ENCODE measurements at regions not wholly inside any gene's neighbourhood (a gene's known extent, or its start where the extent isn't known, plus 50 kb on each side); places are given as distances from the start of the nearest gene placed in this dataset.
A peak's percentile ranks its signal among the peaks of the same experiment; 100 is the strongest.

DNA sequence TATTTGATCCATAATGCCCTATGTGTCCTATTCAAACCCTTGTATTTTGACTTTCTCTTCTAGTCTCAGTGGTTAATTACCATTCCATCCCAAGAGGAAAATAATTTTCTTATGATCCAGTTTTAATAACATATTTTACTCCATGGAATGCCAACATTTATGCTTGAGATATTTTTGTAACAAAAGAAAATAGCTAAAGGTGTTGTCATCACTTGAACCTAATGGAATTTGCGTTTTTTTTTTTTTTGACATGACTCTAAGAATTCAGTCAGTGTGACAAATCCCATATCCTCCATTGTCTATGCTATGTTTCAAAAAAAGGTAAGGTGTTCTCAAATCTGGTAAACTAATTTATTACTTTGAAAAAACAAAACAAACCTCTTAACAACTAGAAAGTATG, 324.1 kb upstream of the ADAMTS5 start:
- no peak overlapping the region for H3K27ac Mint-ChIP-seq
- H3K4me3 Mint-ChIP-seq: no peak overlapping the region
- no peaks in the 10 kb centered on the region for H3K4me1 Mint-ChIP-seq
- no peaks in the 10 kb centered on the region for H3K36me3 Mint-ChIP-seq
- H3K27me3 Mint-ChIP-seq: no peaks in the 10 kb centered on the region
- peaks cover 13% of the 10 kb centered on the region for H3K9me3 Mint-ChIP-seq

DNA sequence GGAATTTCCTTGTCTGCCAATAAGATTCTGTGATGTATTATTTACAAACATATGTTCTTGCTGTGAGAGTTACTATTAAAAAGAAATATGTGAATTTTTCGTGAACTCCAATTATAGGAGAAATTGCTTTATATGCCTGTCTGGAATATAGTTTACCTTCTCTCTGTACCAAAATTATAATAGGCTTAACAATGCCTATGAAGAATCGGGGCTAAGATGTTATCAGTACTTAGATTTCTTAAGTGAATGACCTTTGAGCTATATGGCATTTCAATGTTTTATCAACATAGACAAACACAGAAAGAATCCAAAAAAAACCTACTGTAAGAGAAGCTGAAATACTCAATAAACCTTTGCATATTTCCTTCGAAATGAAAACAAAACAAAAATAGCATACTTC, 323.1 kb upstream of the ADAMTS5 start:
- Mint-ChIP-seq H3K4me3 (no peak overlapping the region), H3K27ac (no peak overlapping the region), H3K36me3 (no peaks in the 10 kb centered on the region), H3K4me1 (no peaks in the 10 kb centered on the region), H3K27me3 (no peaks in the 10 kb centered on the region), H3K9me3 (peaks cover 13% of the 10 kb centered on the region)

DNA sequence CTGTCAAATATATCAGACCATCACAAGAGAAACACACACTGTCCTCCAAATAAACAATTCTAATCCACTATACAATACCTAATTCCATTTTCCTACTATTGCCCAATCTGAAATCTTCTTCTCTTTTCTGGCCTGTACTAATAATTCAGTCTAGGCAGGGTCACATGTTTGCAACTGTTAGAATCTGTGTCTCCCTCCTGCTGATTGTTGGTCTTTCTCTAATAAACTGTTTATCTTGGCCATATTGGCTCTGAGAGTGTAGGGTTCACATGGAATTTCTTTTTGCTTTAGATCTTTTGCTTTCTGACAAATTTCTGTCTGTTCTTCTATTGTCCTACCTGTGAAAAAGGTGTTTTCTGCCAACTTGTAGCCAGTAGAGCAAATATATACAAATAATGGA, 319.9 kb upstream of the ADAMTS5 start:
- Mint-ChIP-seq H3K4me3 (no peak overlapping the region), H3K4me1 (no peaks in the 10 kb centered on the region), H3K36me3 (no peaks in the 10 kb centered on the region), H3K27me3 (no peaks in the 10 kb centered on the region), H3K9me3 (peaks cover 15% of the 10 kb centered on the region), H3K27ac (no peak overlapping the region)

DNA sequence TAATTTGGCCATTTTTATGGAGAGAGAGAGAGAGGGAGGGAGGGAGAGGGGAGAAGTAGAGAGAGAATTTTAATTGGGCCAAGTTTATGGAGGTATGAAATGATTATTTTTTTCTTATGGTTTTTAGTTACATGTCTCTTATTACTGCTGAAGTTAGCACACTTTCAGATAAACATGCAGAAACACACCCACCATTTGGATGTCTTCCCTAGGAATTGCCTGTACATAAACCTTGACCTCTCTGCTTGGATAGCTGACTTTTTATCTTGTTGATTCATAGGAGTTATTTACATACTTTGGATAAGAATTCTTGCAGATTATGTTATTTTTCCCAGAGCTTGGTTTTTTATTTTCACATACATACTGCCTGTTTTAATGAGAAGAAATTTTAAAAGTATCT, 310.2 kb upstream of the ADAMTS5 start:
- H3K4me3 Mint-ChIP-seq: no peak overlapping the region

DNA sequence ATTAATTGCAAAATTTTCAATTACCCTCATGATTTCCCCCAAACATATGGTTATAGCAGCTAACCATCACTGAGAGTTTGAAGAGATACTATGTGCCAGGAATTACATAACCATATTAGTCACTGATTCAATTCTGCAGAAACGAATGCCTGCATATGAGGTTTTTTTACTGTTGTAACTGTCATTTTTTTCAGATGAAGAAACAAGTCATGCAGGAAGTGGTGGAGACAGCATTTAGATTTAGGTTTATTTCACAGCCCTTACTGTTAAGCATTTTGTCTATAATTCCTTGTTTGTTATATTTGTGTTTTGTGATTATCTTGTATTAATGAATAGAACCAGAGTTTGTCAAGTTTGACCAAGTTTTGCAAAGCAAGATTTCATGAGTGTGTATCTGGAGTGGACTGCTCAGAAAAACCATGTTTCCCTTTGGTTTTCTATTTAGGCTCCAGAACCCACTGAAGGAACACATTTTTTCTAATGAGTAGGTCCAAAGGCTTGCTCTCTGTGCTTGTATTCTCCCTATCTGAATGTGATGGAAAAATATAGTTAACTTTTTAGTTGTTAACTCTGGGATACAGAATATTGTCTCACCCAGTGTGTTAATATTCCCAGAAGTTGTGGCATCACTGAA, 308.5 kb upstream of the ADAMTS5 start:
- H3K4me3 Mint-ChIP-seq: no peak overlapping the region
- H3K27ac Mint-ChIP-seq: no peak overlapping the region
- no peaks in the 10 kb centered on the region for H3K9me3 Mint-ChIP-seq
- H3K36me3 Mint-ChIP-seq: no peaks in the 10 kb centered on the region
- no peaks in the 10 kb centered on the region for H3K4me1 Mint-ChIP-seq
- H3K27me3 Mint-ChIP-seq: no peaks in the 10 kb centered on the region

More for the DNA sequence above, 310.2 kb upstream of the ADAMTS5 start:
- no peaks in the 10 kb centered on the region for H3K36me3 Mint-ChIP-seq
- H3K27me3 Mint-ChIP-seq: no peaks in the 10 kb centered on the region
- H3K9me3 Mint-ChIP-seq: peaks cover 2% of the 10 kb centered on the region
- H3K4me1 Mint-ChIP-seq: no peaks in the 10 kb centered on the region
- no peak overlapping the region for H3K27ac Mint-ChIP-seq

DNA sequence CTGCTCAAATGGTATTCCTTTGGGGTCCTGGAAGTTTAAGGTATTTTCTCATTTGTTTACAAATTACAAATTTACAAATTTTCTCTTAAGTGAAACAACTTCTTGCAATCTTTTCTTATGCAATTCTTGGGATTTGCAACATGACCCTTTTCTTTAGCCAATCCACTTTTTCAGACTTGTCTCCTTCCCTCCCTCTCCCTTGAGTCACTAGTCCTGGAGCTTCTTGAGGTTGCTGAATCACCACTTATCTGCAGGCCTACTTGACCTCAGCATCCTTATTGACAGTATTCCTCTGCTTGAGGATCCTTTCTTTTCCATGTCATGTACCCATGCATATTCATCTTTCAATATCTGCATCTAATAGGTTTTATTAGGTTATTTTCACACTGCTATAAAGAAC, 302.8 kb upstream of the ADAMTS5 start:
- Mint-ChIP-seq H3K27ac (no peak overlapping the region), H3K4me3 (no peak overlapping the region), H3K9me3 (no peaks in the 10 kb centered on the region), H3K4me1 (no peaks in the 10 kb centered on the region), H3K36me3 (no peaks in the 10 kb centered on the region), H3K27me3 (no peaks in the 10 kb centered on the region)

DNA sequence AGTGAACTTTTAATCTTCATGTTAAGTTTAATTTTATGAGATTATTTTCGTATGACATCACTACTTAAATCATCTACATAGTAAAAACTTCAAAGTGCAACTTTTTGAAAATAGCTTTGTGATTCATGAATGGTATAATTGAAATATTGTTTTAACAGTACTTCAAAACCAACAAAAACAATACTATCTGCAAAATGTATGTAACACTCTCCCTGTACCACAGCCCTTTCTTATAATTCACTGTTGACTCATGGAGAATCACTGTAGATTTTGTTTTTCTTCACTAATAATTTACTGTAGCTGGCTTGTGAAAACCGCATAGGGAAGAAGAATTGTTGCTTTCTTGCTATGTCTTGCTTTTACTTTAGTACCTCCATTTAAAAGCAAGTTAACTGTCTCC, 301.4 kb upstream of the ADAMTS5 start:
- Mint-ChIP-seq H3K9me3 (no peaks in the 10 kb centered on the region), H3K27ac (no peak overlapping the region)

DNA sequence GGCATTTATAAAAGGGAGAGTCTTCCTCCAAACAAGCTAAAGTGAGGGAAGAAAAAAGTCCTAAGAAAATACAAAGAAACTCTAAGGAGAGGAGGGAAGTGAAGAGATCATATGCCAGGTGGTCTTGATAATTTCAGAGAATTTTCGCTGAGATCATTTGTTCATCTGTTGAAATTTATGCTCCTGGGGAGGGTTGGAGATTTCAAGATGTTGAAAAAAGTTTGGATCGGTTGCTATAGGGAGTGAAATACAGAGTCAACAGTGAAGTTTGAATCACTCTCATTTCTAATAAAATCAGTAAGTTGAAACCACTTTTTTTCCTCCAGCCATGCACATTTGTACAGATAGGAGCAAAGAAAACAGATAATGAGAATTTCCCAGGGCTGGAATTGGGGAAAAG, 299.1 kb upstream of the ADAMTS5 start:
- Mint-ChIP-seq H3K27me3 (no peaks in the 10 kb centered on the region), H3K27ac (no peak overlapping the region), H3K4me3 (no peak overlapping the region), H3K36me3 (no peaks in the 10 kb centered on the region), H3K9me3 (no peaks in the 10 kb centered on the region), H3K4me1 (no peaks in the 10 kb centered on the region)

More for the DNA sequence above, 301.4 kb upstream of the ADAMTS5 start:
- H3K27me3 Mint-ChIP-seq: no peaks in the 10 kb centered on the region
- H3K4me1 Mint-ChIP-seq: no peaks in the 10 kb centered on the region
- H3K36me3 Mint-ChIP-seq: no peaks in the 10 kb centered on the region
- H3K4me3 Mint-ChIP-seq: no peak overlapping the region

DNA sequence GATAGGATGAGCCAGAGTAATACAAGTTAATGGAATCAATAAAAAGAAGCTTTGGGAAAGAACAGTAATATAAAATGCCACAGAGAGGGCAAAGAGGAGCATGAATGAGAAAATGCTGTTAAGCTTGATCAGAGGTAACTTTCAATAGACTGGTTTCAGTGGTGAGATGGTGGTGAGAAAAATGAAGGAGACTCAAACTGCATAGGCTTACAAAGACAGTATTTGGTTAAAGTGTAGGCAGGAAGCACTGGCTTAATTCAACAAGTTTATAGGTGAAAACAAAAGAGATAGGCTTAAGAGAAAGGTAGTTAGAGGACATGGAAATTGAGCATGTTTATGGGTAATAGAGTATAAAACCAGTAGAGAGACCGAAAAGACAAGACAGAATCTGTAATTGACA, 298.6 kb upstream of the ADAMTS5 start:
- Mint-ChIP-seq H3K9me3 (no peaks in the 10 kb centered on the region), H3K36me3 (no peaks in the 10 kb centered on the region), H3K27ac (no peak overlapping the region), H3K27me3 (no peaks in the 10 kb centered on the region), H3K4me3 (no peak overlapping the region), H3K4me1 (no peaks in the 10 kb centered on the region)

DNA sequence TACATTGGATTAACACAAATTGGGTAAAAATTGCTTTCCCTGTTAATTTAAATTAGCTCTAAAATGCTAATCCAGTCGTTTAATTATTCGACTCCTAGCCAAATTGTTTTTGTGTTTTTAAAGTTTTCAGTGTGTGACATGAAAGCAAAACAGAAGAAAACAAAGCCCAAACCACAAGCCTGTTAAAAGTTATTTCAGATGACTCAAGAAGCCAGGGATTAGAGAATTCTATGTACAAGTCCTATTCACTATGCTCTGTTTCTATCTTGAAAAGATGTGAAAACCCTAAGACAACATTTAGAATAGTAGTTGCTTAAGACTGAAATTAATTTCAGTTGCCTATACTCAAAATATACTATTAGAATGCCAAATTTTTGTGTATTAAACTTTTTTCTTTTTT, 294.8 kb upstream of the ADAMTS5 start:
- no peaks in the 10 kb centered on the region for H3K4me1 Mint-ChIP-seq

DNA sequence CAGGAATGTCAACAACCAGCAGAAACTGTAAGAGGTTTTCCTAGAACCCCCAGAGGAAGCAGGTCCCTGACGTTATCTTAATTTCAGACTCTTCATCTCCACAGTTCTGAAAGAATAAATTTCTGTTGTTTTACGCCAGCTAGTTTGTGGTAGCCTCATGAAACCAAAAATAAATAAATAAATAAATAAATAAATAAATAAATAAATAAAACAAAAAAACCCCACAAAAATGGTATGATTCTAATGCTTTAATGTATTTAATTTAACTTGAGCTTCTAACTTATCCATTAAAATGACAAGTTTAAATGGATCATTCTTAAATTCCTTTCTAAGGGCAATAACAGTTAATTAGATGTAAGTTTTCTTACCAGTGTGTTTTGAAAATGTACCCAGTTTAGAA, 293.8 kb upstream of the ADAMTS5 start:
- H3K36me3 Mint-ChIP-seq: no peaks in the 10 kb centered on the region
- H3K27me3 Mint-ChIP-seq: no peaks in the 10 kb centered on the region
- H3K9me3 Mint-ChIP-seq: no peaks in the 10 kb centered on the region
- no peak overlapping the region for H3K27ac Mint-ChIP-seq
- no peaks in the 10 kb centered on the region for H3K4me1 Mint-ChIP-seq
- H3K4me3 Mint-ChIP-seq: no peak overlapping the region

More for the DNA sequence above, 294.8 kb upstream of the ADAMTS5 start:
- Mint-ChIP-seq H3K27me3 (no peaks in the 10 kb centered on the region), H3K27ac (no peak overlapping the region), H3K9me3 (no peaks in the 10 kb centered on the region), H3K36me3 (no peaks in the 10 kb centered on the region), H3K4me3 (no peak overlapping the region)

DNA sequence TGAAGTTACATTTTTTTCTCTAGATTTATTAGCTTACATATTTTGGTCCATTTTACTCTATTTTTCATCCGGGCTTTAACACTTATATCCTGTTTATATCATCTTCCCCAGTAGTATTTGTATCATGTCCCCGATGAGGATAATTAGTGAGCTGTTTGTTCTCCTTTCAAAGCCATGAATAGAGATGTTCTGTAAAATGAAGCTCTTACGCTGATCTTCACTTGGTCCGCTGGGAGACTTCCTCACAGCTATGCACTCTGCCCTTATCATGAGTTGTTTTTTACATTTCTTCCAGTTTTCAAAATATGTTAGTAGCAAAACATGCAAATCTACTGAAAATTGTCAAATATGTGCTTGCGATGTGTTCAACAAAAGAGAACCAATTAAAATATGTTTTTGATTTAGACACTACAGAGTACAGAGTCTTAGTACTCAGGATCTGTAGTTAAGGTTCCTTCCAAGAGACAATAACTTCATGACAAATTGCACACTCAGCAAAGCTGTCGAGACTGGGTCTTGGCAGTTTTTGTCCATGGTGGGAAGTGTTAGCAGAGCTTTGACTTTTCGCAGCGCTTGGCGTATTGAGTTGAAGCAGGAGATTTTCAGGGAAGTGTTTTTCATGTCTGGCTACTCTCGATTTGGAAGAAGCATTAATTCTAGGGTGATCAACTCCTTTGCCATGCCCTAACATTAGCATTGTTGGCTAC, 292.0 kb upstream of the ADAMTS5 start:
- H3K36me3 Mint-ChIP-seq: no peaks in the 10 kb centered on the region
- no peak overlapping the region for H3K27ac Mint-ChIP-seq
- no peaks in the 10 kb centered on the region for H3K27me3 Mint-ChIP-seq
- H3K4me1 Mint-ChIP-seq: no peaks in the 10 kb centered on the region
- no peaks in the 10 kb centered on the region for H3K9me3 Mint-ChIP-seq
- H3K4me3 Mint-ChIP-seq: no peak overlapping the region

DNA sequence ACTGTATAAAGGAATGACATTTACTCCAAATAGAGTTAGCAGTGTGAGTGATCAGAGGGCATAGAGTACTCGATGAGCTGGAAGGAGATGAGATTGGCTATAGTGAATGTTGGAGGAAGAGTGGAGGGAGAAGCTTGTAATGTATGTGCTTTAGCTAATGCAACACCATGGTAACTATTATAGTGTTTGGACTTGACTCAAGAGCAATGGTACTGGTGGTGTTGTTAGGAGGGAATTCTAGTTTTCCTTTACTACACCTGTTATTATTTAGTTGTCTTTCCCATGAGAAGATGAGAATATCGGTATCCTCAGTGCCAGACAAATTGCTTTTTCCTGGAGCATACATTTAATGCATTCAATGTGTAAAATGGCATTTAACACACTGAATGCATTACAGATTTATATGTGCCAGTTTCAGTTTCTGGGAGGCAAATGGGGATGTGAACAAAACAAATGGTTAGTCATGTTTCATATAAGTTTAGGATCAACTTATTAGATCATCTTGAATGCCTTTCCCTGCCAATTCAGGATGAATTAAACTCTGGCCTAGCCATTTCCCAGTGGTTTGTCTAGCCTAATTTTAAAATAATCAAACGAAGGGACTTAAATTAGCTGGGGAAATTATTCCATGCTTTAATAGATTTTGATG, 291.1 kb upstream of the ADAMTS5 start:
- H3K27ac Mint-ChIP-seq: no peak overlapping the region
- no peaks in the 10 kb centered on the region for H3K9me3 Mint-ChIP-seq
- H3K36me3 Mint-ChIP-seq: no peaks in the 10 kb centered on the region
- H3K27me3 Mint-ChIP-seq: no peaks in the 10 kb centered on the region
- no peaks in the 10 kb centered on the region for H3K4me1 Mint-ChIP-seq
- H3K4me3 Mint-ChIP-seq: no peak overlapping the region

DNA sequence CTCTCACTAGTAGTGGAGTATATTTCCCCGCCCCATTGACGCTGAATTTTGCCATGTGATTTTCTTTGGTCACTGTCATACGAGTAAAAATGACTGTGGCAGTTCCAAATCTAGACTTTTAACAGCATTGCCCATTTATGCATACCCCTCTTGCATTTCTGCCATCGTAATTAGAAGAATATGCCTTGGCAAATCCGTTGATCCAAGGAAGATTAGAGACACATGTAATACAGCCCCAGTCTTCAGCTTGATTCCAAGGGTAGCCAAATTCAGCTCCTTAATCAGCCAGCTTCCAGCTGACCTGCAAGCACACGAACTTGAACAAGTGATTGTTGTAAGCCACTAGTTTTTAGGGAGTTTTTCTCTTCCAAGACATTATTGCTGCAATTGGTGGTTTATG, 290.3 kb upstream of the ADAMTS5 start:
- Mint-ChIP-seq H3K27ac (no peak overlapping the region), H3K4me1 (no peaks in the 10 kb centered on the region), H3K4me3 (no peak overlapping the region), H3K27me3 (no peaks in the 10 kb centered on the region), H3K36me3 (no peaks in the 10 kb centered on the region), H3K9me3 (peaks cover 2% of the 10 kb centered on the region)

DNA sequence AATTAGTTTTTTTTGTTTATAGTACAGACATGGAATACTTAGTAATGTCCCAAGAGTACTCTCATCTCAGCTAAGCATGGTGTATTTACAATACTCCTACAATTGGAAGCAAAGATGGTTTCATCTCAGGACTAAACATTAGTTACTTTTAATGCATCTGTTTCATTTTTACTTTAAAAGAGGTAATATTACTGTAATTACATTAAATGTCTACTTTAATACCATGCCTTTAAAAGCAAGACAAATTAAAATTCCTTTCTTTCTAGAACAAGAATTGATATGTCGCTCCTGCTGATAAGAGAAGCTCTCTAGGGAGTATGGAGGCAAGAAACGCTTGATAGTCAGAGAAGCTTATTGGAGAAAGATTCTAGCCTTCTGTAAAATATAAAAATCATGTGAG, 284.9 kb upstream of the ADAMTS5 start:
- H3K27me3 Mint-ChIP-seq: peaks cover 2% of the 10 kb centered on the region
- no peaks in the 10 kb centered on the region for H3K4me1 Mint-ChIP-seq
- no peak overlapping the region for H3K27ac Mint-ChIP-seq
- H3K9me3 Mint-ChIP-seq: peaks cover 8% of the 10 kb centered on the region
- H3K36me3 Mint-ChIP-seq: no peaks in the 10 kb centered on the region
- no peak overlapping the region for H3K4me3 Mint-ChIP-seq

DNA sequence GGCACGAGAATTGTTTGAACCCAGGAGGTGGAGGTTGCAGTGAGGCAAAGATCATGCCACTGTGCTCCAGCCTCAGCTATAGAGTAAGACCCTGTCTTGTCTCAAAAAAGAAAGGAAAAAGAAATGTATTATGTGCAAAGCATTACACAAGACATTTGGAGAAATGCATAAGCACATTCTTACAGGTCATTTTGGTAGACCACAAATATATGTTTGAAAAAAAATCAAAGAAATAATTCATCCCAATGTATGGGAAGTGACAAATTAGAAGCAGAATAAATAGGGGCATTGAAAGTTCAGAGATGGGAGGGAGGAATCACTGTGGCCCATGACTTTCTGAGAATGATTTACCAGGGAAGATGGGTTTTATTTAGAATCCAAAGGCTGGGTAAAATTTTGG, 283.5 kb upstream of the ADAMTS5 start:
- no peak overlapping the region for H3K4me3 Mint-ChIP-seq
- no peaks in the 10 kb centered on the region for H3K36me3 Mint-ChIP-seq
- H3K4me1 Mint-ChIP-seq: no peaks in the 10 kb centered on the region
- H3K9me3 Mint-ChIP-seq: peaks cover 15% of the 10 kb centered on the region
- H3K27me3 Mint-ChIP-seq: peaks cover 2% of the 10 kb centered on the region
- peak overlapping the region; percentile 35 for H3K27ac Mint-ChIP-seq

All from activated naive CD4-positive, alpha-beta T cell treated with anti-CD3 and anti-CD28 coated beads, Interleukin-2, amount 50 U/mL, for 24 hours (primary cell).